GM18873 (cell line): ENCODE measurements at regions not wholly inside any gene's neighbourhood (a gene's known extent, or its start where the extent isn't known, plus 50 kb on each side); places are given as distances from the start of the nearest gene placed in this dataset.

ENCODE experiments used
- ATAC-seq: cut with Tn5 transposase; IDR thresholded peaks from one replicate; pipeline ENCODE4 v1.9.1; 2021; ENCODE audit warnings: mild to moderate bottlenecking, moderate library complexity, moderate number of reproducible peaks; ENCODE audit not compliant: unreplicated experiment, low FRiP score

DNA sequence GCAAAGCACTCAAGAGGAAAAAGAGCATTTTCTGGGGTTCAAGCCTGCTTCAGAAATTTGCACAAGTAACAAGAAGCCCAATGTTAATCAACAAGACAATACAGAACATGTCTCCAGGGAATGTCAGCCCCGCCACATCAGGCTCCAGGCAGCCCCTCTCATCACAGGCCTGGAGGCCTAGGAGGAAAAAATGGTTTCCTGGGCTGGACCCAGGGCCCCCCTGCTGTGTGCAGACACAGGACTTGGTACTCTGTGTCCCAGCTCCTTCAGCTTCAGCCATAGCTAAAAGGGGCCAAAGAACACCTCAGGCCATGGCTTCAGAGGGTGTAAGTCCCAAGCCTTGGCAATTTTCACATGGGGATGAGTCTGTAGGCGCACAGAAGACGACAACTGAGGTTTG lies 802.9 kb upstream of the KLHL29 start:
- ATAC-seq: no peak

DNA sequence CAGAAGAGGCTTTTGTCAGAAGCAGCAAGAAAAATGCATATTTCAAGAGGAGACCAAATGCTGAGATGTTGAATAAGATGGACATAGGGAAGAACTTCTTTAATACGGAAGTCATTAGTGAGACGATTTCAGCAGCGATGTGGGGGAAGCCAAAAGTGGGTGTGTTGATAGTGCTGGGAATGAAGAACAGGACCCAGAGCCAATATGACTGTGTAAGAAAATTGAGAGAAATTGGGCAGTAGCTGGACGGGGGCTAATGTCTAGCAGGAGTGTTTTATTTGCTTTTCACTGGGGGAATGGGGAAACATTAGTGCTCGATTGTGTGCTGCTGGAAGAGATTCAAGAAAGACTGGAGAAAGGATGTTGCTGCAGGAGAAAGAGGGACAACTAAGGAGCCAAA lies 788.7 kb upstream of the KLHL29 start:
- ATAC-seq: no peak

DNA sequence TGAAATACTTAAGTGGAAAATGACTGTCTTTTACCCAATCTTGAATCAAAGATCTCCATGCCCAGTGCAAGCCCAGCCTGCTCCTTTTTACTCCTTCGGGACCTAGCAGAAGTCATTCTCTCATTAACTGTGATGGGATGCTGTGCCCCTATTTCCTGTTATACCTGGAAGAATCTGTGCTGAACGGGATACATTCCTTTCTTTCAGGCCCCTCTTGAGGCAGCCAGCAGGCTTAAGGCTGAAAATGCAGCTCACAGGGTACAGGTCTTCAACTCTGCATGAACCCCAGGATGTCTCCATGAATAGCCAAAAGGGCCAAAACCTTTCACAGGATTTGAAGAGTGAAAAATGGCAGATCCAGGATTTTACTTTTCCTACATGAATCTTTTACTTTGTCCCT lies 784.8 kb upstream of the KLHL29 start:
- no peak for ATAC-seq

DNA sequence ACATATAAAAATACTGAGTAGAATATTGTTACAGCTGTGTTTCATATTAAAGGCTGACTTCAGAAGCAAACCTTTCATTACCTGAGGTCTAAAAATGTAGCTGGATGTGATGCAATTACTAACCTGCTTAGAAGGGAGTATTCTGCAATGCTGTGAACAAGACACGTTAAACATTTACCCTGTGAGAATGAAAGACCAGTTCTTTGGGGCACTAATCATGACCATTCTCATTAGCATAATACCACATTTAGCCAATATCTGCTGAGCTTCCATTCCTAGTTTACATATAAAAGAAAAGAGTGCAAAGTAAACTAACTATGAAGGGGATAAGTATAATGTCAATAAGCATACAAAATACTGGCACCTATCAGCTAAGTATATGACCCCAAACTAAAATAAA lies 784.0 kb upstream of the KLHL29 start:
- no peak for ATAC-seq

DNA sequence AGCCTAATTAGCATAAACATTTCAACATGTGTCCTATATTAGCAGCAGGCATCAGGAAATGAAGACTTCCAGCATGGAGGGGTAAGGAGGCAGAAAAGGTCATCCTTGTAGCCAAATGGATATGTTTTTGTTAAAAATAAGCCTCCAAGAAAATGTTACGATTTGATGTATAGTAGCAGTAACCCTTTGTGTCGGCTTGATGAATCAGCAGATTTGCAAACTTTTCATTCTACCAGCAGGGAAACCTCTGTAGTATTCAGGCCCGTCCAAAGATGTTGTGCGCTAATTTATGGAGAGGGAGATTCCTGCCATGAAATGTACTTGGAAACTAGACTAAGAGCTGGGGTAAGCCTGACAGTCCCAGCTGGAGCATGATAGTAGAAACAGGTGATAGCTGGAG lies 780.8 kb upstream of the KLHL29 start:
- ATAC-seq: no peak

DNA sequence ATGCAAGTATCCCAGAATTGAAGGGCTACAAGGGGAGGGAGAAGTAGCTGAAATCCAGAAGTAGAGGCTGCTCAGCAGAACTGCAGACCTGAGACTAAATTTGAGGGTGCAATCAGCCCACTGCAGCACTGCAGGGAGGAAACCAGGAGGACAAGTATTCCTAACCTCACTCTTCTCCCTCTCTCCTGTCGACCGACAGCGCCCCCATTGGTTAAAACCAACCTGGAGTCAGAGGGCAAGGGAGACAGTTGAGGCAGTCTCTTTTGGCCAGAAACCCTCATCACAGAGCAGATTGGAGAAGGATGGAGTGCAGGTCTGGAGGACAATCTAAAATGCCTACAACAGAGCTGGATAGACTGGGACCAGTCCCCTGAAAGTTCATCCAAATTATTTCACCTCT lies 768.9 kb upstream of the KLHL29 start:
- ATAC-seq: no peak

DNA sequence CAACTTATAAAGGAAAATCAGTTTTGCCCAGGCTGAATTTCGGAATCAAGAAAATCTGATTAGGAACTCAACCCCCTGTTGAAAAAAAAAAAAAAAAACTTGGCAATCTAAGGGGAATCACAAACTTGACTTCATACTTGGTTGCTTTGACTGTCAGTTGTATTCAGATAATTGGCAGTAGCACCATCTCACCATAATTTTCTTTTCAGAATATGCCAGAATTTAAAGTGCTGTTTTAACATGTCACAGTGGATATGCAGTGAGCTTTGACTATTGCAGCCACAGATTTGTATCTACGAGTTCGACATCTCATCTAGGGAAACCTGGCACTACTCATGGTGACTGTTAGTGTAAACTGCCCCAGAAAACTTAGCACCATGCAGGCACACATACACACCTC lies 761.4 kb upstream of the KLHL29 start:
- ATAC-seq: no peak

DNA sequence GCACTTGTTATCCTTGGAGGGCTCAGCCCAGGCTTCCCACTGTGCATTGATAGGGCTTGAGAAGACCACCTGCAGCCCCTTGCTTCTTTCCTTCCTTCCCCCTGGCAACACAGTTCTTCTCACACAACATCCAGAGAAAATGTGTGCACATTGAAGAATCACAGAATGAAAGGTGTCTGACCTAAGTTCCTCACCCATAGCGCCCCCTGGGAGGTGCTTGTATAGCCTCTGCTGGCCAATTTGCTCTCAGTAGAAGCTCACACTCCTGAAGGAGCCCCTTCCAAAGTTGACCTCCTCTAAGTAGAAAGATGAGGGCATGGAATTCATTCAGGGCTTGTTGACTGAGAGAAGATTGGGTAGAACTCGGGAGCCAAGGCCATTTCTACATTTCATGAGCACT lies 758.4 kb upstream of the KLHL29 start:
- no peak for ATAC-seq

DNA sequence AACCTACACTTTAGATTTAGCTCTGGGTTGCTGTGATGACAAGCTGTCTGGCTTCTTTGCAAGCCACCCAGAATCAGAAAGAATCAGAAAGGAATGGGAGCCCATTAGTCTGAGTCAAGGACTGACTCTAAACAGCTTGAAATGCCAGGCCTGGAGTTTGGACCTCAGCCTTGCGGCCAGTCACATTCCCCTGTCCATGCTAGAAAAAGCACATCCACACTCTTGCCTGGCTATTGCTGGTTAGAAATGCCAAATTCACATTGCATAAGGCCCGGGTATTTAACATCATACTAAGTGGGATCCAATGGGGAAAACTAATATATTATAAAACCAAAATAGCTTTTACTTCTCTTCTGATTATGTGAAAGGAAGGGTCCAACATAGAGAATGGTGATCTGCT lies 756.8 kb upstream of the KLHL29 start:
- no peak for ATAC-seq

DNA sequence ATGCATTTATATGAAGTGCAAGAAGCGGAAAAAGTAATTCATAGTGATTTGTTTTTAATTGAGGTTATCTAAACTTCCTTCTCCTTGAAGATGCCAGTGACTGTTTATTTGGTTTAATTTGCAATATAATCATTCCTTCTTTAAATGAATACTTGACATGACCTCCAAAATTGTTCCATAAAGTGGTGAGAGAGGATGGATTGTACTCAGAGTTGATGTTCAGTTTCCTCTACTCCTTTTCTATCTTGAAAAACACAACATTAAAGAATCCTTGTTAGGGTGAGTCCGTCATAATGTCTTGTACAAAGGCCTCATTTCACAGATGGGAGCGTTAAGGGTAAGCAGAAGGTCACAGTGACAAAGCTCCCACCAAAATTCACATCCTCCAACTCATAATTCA lies 756.1 kb upstream of the KLHL29 start:
- ATAC-seq: no peak

DNA sequence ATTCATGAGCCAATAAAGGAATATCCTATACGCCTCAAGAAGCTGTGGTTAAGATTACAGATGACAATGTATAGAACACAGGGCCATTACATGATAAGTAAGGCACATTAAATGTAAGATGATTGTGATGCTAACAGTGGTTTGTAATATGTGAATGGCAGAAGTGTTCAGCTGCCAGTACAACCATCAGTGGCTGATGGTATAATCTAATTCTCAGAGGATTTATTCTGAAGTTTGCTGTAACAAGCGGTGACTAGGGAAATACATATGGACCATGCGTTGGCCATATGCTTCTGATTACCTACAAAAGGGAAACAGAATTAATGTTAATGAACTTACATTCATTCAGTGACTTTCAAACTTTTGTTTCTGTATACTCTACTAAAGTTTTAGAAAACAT lies 750.8 kb upstream of the KLHL29 start:
- ATAC-seq: no peak

DNA sequence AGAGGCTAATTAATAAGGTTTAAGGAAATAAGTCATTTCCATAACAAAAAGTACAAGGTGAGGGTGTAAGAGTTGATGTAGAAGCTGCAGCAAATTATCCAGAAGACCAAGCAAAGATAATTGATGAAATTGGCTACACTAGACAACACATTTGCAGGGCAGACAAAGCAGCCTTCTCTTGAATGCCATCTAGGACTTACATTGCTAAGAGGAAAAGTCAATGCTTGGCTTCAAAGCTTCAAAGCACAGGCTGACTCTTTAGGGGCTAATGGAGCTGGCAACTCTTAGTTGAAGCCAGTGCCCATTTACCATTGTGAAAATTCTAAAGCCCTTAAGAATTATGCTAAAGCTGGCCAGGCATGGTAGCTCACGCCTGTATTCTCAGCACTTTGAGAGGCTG lies 728.6 kb upstream of the KLHL29 start:
- ATAC-seq: no peak

DNA sequence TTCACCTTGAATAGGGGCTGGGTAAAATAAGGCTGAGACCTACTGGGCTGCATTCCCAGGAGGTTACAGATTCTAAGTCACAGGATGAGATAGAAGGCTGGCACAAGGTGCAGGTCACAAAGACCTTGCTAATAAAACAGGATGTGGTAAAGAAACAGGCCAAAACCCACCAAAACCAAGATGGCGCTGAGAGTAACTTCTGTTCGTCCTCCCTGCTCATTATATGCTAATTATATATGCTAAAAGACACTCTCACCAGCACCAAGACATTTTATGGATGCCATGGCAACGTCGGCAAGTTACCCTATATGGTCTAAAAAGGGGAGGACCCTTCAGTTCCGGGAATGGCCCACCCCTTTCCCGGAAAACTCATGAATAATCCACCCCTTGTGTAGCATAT lies 711.5 kb upstream of the KLHL29 start:
- no peak for ATAC-seq

DNA sequence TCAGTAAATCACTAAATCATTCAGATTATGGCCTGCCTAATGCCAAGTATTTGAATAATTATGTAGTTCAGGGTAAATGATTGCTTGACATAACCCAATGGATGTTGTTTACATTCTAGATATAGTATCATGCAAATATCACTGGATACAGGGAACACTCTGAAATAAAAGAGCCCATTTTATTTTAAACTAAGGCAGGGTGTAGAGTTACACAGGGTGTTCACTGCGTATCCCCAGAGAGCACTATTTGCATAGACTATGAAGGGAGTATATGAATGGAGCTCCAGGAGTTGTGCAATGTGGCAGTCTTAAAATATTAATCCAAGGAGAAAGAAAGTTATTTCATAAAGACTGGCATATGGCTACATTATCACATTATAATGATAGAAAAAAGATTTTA lies 701.1 kb upstream of the KLHL29 start:
- ATAC-seq: no peak

DNA sequence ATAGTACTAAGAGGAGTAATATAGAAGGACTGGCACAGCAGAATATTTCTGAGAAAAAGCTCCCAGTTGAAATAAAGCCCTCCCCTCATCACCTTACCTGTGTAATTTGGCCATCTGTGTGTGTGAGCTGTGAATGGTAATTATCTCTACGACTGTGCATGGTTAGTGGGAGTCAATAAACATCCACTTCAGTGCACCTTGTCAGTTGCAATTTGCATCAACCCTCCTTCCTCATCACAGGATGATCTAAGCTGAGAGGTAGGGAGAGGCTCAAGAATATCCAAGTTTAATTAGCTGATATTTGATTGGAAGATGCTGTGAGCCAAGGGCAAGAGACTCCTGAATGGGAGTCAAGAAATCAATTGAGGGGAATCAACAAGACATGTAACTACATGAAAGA lies 694.9 kb upstream of the KLHL29 start:
- no peak for ATAC-seq

DNA sequence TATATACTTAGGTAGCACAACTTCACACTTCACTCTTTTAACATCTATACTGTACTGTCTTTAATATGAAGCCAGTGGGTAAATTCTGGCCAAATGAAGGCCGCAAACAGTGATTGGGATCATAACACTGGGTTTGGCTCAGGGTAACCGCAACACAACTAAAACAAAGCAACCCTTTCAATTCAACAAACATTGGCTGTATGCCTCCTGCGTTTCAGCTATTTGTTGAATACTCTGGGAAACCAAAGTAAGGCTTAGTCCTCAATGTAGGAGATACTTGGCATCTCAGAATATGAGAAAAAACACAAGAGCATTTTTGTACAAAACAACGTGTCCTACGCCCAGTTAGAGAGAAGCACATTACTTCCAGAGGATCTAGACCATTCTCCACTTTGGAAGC lies 693.3 kb upstream of the KLHL29 start:
- ATAC-seq: no peak

DNA sequence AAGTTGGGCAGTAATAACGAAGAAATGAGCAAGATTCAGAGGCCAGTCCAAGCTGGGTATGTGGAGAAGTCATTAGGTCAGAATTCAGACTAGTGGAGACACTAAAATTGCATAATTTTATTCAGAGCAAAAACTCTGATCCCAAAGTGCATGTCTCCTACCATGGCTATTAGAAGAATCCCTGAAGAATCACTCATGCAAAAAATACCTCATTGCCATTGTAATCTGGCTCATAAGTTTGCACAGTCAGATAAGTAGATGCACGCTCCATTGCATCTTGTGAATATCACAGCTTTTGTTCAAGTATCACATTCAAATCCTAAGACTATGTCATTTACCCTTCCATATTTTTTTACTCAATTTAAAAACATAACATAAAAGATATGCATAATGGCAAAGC lies 692.2 kb upstream of the KLHL29 start:
- ATAC-seq: no peak

DNA sequence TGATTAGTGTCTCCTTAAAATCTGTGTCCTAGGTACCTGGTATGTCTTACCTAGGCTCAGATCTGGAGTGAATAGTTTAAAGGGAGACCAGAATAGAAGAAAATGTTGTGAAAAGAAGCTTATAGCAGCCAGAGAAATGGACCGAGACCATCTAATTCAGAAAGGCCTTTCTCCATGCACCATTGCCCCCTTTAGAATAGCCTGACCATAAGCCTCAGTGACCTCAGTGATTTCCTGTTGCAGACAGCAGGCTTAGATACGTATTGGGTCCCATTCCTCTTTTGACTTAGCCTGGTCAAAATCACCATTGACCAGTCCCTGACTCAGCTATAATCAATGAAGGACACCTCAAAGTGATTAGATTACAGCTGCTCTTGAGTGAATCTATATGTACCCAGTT lies 690.7 kb upstream of the KLHL29 start:
- no peak for ATAC-seq

DNA sequence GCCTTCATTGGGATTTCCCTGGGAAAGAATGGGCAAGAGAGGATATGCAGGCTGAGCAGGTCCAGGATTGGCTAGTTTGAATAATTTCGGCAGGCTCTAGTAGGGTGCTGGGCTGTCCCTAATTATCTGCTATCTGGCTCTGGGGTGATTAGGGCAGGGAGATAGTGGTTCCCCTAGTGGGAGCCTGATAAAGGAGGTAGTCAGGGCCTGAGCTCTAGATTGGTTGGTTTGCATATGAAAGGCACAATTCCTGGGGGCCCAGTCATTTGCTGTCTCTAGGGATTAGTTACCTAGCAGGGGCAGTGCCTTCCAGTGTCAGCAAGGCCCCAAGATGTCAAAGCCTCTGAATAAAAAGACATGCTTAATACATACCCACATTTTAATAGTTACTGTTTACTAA lies 690.1 kb upstream of the KLHL29 start:
- ATAC-seq: no peak

DNA sequence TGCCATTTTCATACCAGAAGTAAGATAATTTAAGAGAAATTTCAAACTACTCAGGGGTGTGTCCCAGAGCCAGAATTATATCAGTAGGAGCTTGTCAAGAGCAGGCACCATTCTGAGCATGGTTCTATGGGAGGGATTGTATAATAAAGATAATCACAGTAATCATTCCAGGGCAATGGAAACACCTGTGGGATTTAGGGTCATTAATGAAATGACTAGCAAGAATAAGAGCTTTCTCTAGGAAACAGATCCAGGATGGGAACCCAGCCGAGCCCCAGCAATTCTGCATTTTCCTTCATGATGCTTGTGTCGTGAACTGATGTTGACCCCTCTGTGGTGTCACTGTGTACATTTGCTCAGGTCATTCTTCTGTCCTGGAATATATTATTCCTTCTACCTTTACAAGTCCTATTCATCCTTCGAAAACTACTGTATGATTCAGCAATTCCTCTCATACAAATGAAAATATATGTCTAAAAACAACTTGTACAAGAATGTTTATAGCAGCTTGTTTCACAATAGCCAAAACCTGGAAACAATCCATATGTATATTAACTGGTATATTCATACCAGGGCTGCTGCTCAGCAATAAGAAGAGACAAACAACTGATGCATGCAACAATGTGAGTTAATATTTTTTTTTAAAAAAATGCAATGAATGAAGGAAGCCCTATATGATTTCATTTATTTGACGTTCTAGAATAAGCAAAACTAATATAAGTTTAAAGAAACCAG lies 687.8 kb upstream of the KLHL29 start:
- ATAC-seq: no peak

DNA sequence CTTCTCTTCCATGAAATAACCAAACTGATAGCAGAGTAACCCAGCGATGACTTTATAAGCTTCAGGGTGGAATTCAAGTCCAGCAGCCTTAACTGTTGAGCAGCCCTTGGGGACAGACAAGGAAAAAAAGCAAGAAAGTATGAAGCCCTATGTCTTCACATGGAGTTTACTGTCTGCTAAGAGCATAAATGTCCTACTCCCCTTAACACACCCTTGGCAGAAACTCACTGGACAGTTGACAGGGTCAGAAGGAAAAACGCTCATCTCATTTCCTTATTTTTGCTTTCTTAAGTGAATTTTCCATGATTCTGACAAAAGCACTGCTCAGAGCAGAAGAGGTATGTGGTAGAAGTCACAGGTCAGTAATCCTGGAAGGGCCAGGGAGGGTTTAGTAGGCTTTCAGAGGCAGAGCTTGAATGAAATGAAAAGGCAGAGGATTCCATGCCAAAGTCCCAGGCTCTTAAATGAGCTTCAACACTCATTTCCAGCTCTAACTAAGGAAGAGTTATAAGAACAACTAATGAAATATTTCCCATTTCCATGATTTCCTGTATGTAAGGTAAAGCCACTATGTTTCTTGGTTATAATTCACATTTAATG lies 683.3 kb upstream of the KLHL29 start:
- ATAC-seq: no peak

DNA sequence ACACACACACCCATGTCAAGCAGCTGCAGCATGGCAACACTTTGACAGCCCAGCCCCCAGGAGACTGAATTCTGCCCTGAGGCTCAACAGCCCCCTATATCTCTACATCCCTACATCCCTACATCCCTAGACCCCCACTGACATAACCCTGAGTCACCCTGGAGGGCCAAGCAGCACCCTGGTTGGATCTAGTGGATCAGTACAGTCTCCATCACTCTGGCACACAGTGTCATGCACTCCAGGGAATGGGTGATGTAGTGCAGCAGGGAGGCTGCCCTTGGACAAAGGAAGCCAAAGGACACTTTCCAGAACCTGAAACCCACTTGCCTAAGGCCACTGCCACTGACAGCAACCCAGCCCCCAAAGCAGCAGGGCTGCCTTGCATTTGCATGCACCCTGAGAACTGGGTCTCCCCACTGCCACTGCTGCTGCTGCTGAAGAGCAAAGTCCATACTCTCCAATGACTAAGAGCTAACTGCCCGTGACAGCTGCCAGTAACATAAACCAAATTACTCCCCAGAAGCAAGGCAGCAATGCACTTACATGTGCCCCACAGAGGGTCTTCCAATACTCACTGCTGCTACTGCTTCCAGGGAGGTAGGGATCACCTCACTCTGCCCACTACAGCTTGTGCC lies 681.6 kb upstream of the KLHL29 start:
- ATAC-seq: no peak
